ENCODE measurements at regions not wholly inside any gene's neighbourhood (a gene's known extent, or its start where the extent isn't known, plus 50 kb on each side); places are given as distances from the start of the nearest gene placed in this dataset.

DNA sequence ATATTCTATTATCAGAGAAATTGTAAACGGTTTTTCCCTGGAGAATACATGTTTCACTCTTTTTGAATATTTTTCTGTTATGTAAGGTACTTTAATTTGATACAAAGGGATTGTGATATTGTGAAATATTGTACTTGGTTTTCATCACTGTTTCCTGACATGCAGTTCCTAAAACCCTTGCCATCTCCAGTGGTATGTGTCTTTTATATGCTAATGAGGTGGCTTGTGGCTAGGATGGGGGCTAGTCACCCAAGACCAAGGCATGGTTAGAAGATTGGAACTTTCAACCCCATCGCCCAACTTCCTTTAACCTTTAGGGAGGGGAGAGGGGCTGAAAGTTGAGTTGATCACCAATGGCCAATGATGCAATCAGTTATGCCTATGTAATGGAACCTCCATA, 160.6 kb downstream of the TAF11L14 start:
- H3K9me3 Mint-ChIP-seq: peaks cover 16% of the 10 kb centered on the region
- H3K4me1 Mint-ChIP-seq: no peaks in the 10 kb centered on the region
- H3K4me3 Mint-ChIP-seq: no peak overlapping the region
- H3K27ac Mint-ChIP-seq: no peak overlapping the region
- H3K36me3 Mint-ChIP-seq (ENCODE audit: low read depth): no peaks in the 10 kb centered on the region
- ATAC-seq (replicated peaks): no peak
- no peaks in the 10 kb centered on the region for H3K27me3 Mint-ChIP-seq

DNA sequence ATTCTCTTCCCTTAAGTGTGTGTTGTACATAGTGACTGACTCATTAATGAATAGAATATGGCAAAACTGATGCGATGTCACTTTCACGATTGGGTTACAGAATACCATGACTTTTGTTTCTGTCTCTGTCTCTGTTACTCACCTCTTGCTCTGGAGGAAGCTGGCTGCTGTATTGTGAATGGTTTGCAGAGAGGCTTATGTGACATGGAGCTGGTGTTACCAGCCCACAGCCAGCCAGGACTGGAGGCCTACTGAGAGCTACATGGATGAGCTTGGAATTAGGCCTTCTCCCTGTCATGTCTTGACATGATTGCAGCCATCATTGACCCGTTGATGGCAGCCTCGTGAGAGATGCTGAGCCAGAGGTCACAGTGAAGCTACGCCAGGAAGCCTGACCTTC, 161.9 kb downstream of the TAF11L14 start:
- Mint-ChIP-seq H3K27ac (no peak overlapping the region), H3K27me3 (no peaks in the 10 kb centered on the region), H3K4me1 (no peaks in the 10 kb centered on the region), H3K9me3 (peaks cover 8% of the 10 kb centered on the region), H3K36me3 (ENCODE audit: low read depth) (no peaks in the 10 kb centered on the region), H3K4me3 (no peak overlapping the region)
- ATAC-seq (replicated peaks): no peak

- Mint-ChIP-seq H3K36me3 (ENCODE audit: low read depth) (no peaks in the 10 kb centered on the region), H3K9me3 (peaks cover 8% of the 10 kb centered on the region), H3K27me3 (no peaks in the 10 kb centered on the region), H3K27ac (no peak overlapping the region), H3K4me3 (no peak overlapping the region), H3K4me1 (no peaks in the 10 kb centered on the region)
- no peak for ATAC-seq (replicated peaks)
These were observed 162.6 kb downstream of the TAF11L14 start for GRCh38 chr5:17796757-17797396.

- Mint-ChIP-seq H3K27ac (no peak overlapping the region), H3K4me3 (no peak overlapping the region), H3K36me3 (ENCODE audit: low read depth) (no peaks in the 10 kb centered on the region), H3K4me1 (no peaks in the 10 kb centered on the region), H3K9me3 (peaks cover 3% of the 10 kb centered on the region), H3K27me3 (no peaks in the 10 kb centered on the region)
- no peak for ATAC-seq (replicated peaks)
These were observed 165.3 kb downstream of the TAF11L14 start for GRCh38 chr5:17799521-17799920.

DNA sequence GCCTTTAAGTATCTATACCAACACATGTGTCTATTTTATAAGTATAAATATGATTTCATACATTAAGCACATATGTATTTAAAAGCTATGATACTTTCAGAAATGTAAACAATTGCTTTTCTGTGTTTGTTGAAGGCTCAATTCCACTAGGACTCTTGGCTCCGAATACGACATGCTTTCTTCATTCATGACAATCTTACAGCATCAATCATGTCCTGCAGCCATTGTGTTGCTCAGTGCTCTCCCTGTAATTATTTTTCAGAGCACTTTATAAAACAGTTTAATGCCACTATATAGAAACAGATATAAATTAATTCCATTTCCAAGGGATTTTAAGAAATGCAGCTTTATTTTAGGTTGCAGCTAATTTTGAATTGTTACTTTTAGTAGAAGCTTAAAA, 167.3 kb downstream of the TAF11L14 start:
- H3K27me3 Mint-ChIP-seq: no peaks in the 10 kb centered on the region
- no peak for ATAC-seq (replicated peaks)
- no peaks in the 10 kb centered on the region for H3K4me1 Mint-ChIP-seq
- peaks cover 7% of the 10 kb centered on the region for H3K9me3 Mint-ChIP-seq
- H3K36me3 Mint-ChIP-seq (ENCODE audit: low read depth): no peaks in the 10 kb centered on the region
- no peak overlapping the region for H3K4me3 Mint-ChIP-seq
- no peak overlapping the region for H3K27ac Mint-ChIP-seq

GRCh38 chr5:17802256-17802655, 168.0 kb downstream of the TAF11L14 start:
- no peak overlapping the region for H3K4me3 Mint-ChIP-seq
- no peaks in the 10 kb centered on the region for H3K4me1 Mint-ChIP-seq
- no peak for ATAC-seq (replicated peaks)
- no peaks in the 10 kb centered on the region for H3K36me3 Mint-ChIP-seq (ENCODE audit: low read depth)
- H3K9me3 Mint-ChIP-seq: peaks cover 7% of the 10 kb centered on the region
- H3K27me3 Mint-ChIP-seq: no peaks in the 10 kb centered on the region
- H3K27ac Mint-ChIP-seq: no peak overlapping the region

DNA sequence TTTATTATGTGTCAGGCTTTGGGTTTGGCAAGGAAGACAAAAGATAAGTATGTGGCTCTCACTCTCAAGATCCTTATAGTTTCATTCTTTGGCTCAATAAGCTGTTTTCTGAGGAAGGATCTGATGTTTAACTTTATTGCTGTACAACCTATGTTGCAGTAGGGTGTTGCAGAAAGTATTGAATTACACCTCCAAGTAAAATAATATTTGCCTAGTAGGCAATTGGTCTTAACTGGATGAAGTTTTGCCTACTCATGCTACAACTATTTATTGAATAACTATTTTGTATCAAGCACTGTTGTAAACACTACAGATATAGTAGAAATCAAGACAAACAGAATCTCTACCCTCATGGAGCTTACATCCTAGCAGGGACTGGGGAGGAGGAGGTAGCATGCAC, 169.7 kb downstream of the TAF11L14 start:
- Mint-ChIP-seq H3K27ac (no peak overlapping the region), H3K4me1 (no peaks in the 10 kb centered on the region), H3K9me3 (peaks cover 9% of the 10 kb centered on the region), H3K36me3 (ENCODE audit: low read depth) (no peaks in the 10 kb centered on the region), H3K27me3 (no peaks in the 10 kb centered on the region), H3K4me3 (no peak overlapping the region)
- no peak for ATAC-seq (replicated peaks)

GRCh38 chr5:17805227-17805825, 171.1 kb downstream of the TAF11L14 start:
- H3K9me3 Mint-ChIP-seq: peaks cover 11% of the 10 kb centered on the region
- no peaks in the 10 kb centered on the region for H3K27me3 Mint-ChIP-seq
- H3K36me3 Mint-ChIP-seq (ENCODE audit: low read depth): no peaks in the 10 kb centered on the region
- ATAC-seq (replicated peaks): no peak
- no peak overlapping the region for H3K27ac Mint-ChIP-seq
- H3K4me1 Mint-ChIP-seq: no peaks in the 10 kb centered on the region
- H3K4me3 Mint-ChIP-seq: no peak overlapping the region

GRCh38 chr5:17806818-17807468, 172.7 kb downstream of the TAF11L14 start:
- no peak for ATAC-seq (replicated peaks)
- Mint-ChIP-seq H3K4me1 (no peaks in the 10 kb centered on the region), H3K9me3 (peaks cover 11% of the 10 kb centered on the region)

DNA sequence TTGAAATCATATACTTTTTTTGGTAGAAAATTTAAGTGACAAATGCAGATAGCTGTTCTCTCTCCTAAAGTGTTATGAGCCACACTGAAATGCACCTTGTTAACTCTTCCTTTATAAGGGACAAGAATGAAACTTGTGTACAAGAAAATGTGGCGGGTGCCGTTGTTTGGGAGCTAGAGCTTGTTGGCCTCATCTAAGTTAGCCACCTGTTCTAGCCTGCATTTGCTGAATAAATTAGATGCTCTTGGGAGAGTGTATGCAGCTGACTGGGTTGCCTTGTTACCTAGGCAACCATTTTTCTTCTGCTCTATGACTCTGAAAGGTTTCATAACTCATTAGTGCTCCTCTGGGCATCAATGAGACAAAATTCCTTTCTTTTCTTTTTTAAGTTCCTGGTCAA, 174.3 kb downstream of the TAF11L14 start:
- Mint-ChIP-seq H3K9me3 (peaks cover 11% of the 10 kb centered on the region), H3K27me3 (no peaks in the 10 kb centered on the region), H3K4me3 (no peak overlapping the region), H3K36me3 (ENCODE audit: low read depth) (no peaks in the 10 kb centered on the region), H3K4me1 (no peaks in the 10 kb centered on the region), H3K27ac (no peak overlapping the region)
- no peak for ATAC-seq (replicated peaks)

More at GRCh38 chr5:17806818-17807468, 172.7 kb downstream of the TAF11L14 start:
- Mint-ChIP-seq H3K4me3 (no peak overlapping the region), H3K27ac (no peak overlapping the region), H3K36me3 (ENCODE audit: low read depth) (no peaks in the 10 kb centered on the region), H3K27me3 (no peaks in the 10 kb centered on the region)

- no peak overlapping the region for H3K27ac Mint-ChIP-seq
- no peak for ATAC-seq (replicated peaks)
- peaks cover 8% of the 10 kb centered on the region for H3K9me3 Mint-ChIP-seq
- no peaks in the 10 kb centered on the region for H3K4me1 Mint-ChIP-seq
- no peaks in the 10 kb centered on the region for H3K27me3 Mint-ChIP-seq
- H3K36me3 Mint-ChIP-seq (ENCODE audit: low read depth): no peaks in the 10 kb centered on the region
- H3K4me3 Mint-ChIP-seq: no peak overlapping the region
These were observed 176.5 kb downstream of the TAF11L14 start for GRCh38 chr5:17810734-17811133.

- Mint-ChIP-seq H3K27ac (no peak overlapping the region), H3K9me3 (peaks cover 3% of the 10 kb centered on the region), H3K4me1 (no peaks in the 10 kb centered on the region), H3K36me3 (ENCODE audit: low read depth) (no peaks in the 10 kb centered on the region), H3K4me3 (no peak overlapping the region), H3K27me3 (no peaks in the 10 kb centered on the region)
- no peak for ATAC-seq (replicated peaks)
These were observed 179.0 kb downstream of the TAF11L14 start for GRCh38 chr5:17813214-17813613.

DNA sequence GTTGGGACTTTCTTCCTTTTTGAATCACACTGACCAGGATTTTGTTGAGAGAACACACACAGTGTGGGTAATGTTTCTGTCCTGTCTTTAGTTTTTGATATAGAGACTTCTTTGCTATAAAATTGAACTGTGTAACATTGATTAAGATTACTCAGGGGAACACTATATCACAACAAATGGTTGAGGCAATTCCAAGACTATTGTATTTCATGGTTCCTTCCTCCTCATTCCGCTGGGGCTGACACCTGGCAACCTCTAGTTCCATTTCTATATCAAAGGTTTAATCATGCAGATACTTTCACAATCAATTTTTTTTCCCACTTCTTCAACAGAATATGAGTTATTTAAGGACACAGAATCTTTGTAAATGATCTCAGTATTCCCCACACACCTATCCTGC, 182.2 kb downstream of the TAF11L14 start:
- no peak for ATAC-seq (replicated peaks)
- Mint-ChIP-seq H3K36me3 (ENCODE audit: low read depth) (no peaks in the 10 kb centered on the region), H3K4me1 (no peaks in the 10 kb centered on the region), H3K27ac (no peak overlapping the region), H3K4me3 (no peak overlapping the region), H3K27me3 (no peaks in the 10 kb centered on the region), H3K9me3 (peaks cover 7% of the 10 kb centered on the region)

- Mint-ChIP-seq H3K27ac (no peak overlapping the region), H3K27me3 (no peaks in the 10 kb centered on the region), H3K9me3 (peaks cover 7% of the 10 kb centered on the region), H3K4me3 (no peak overlapping the region), H3K4me1 (no peaks in the 10 kb centered on the region), H3K36me3 (ENCODE audit: low read depth) (no peaks in the 10 kb centered on the region)
- ATAC-seq (replicated peaks): no peak
These were observed 182.7 kb downstream of the TAF11L14 start for GRCh38 chr5:17816944-17817343.

DNA sequence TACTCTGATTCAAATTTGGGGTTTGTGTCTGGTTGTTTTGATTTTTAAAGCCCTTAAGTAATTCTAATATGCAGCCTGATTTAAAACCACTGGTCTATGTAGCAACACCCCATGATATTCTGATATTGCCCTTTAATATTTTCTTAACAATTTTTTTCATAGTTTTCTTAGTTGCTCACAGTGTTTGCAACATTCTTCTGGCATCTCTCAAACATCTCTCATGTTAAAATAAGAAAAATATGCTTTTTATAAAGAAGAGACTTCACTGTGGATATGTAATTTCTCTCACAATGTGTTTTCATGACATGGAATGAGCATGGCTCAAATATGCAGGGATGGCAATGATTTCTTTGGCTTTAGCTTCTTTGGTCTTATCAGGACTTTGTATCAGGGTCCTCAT, 183.7 kb downstream of the TAF11L14 start:
- H3K36me3 Mint-ChIP-seq (ENCODE audit: low read depth): no peaks in the 10 kb centered on the region
- H3K27ac Mint-ChIP-seq: no peak overlapping the region
- H3K9me3 Mint-ChIP-seq: peaks cover 7% of the 10 kb centered on the region
- ATAC-seq (replicated peaks): no peak
- H3K27me3 Mint-ChIP-seq: no peaks in the 10 kb centered on the region
- H3K4me1 Mint-ChIP-seq: no peaks in the 10 kb centered on the region
- H3K4me3 Mint-ChIP-seq: no peak overlapping the region

Measured in activated T-helper 17 cell treated with anti-CD3 and anti-CD28 coated beads, Interleukin-2, amount 50 U/mL, for 72 hours (primary cell).